ENCODE measurements at regions not wholly inside any gene's neighbourhood (a gene's known extent, or its start where the extent isn't known, plus 50 kb on each side); places are given as distances from the start of the nearest gene placed in this dataset.

GRCh38 chr6:71768356-71768755 is 118.0 kb upstream of the RIMS1 start:
- H3K27me3 ChIP-seq (ENCODE audit: insufficient read depth, low read length): no peaks in the 10 kb centered on the region
- no peak overlapping the region for H4K8ac ChIP-seq (replicated peaks; ENCODE audit: insufficient read length, low read depth, low read length)
- H2BK15ac ChIP-seq (ENCODE audit: low read depth, low read length): no peak overlapping the region
- no peak overlapping the region for H3K14ac ChIP-seq (ENCODE audit: insufficient read depth, low read length)
- H3K4me1 Mint-ChIP-seq: no peaks in the 10 kb centered on the region
- no peak for DNase-seq
- no peaks in the 10 kb centered on the region for H3K36me3 Mint-ChIP-seq (ENCODE audit: insufficient read depth in 1 of 3, low read depth in 3 of 3)
- H3K9ac ChIP-seq (ENCODE audit: extremely low read depth, insufficient read length, low read length): no peak overlapping the region
- H2BK5ac ChIP-seq (ENCODE audit: insufficient read length, low read length): no peak overlapping the region
- no peaks in the 10 kb centered on the region for H3K27me3 Mint-ChIP-seq (ENCODE audit: low read depth)
- H2AFZ ChIP-seq (ENCODE audit: low read length): no peak overlapping the region
- H3K9me3 ChIP-seq (ENCODE audit: control insufficient read depth, low read depth, low read length): no peaks in the 10 kb centered on the region
- no peaks in the 10 kb centered on the region for H3K9me3 Mint-ChIP-seq
- H2BK12ac ChIP-seq (ENCODE audit: insufficient read length, low read depth, low read length): no peak overlapping the region
- H2AK5ac ChIP-seq (ENCODE audit: insufficient read length, low read length): no peak overlapping the region
- H3K4ac ChIP-seq (ENCODE audit: low read depth, low read length): no peak overlapping the region
- H3K23ac ChIP-seq (ENCODE audit: insufficient read length, low read depth, low read length): no peak overlapping the region
- H3K56ac ChIP-seq (ENCODE audit: insufficient read length, low read depth, low read length): no peak overlapping the region
- H3K27ac ChIP-seq (ENCODE audit: insufficient read length, low read depth, low read length): no peak overlapping the region
- H2BK20ac ChIP-seq (ENCODE audit: low read depth, low read length, poor library complexity, severe bottlenecking): no peak overlapping the region
- H3K27ac Mint-ChIP-seq: no peak overlapping the region
- no peak overlapping the region for H3K4me2 ChIP-seq (ENCODE audit: insufficient read depth, insufficient read length, low read length)
- no peaks in the 10 kb centered on the region for H3K4me1 ChIP-seq (ENCODE audit: insufficient read depth, low read length)
- H3K23me2 ChIP-seq (ENCODE audit: insufficient read length, low read depth, low read length, poor library complexity, severe bottlenecking): no peaks in the 10 kb centered on the region
- H3K79me1 ChIP-seq (ENCODE audit: insufficient read depth, low read depth, low read length, poor library complexity, severe bottlenecking): no peaks in the 10 kb centered on the region
- no peaks in the 10 kb centered on the region for H3K79me2 ChIP-seq (ENCODE audit: insufficient read depth, low read length)
- H3K18ac ChIP-seq (ENCODE audit: insufficient read length, low read depth, low read length): no peak overlapping the region
- no peaks in the 10 kb centered on the region for H4K20me1 ChIP-seq (ENCODE audit: control insufficient read depth, insufficient read depth, insufficient read length)
- H3T11ph ChIP-seq (ENCODE audit: low read length): no peak overlapping the region
- H4K91ac ChIP-seq (ENCODE audit: insufficient read length, low read depth, low read length): no peak overlapping the region
- no peak overlapping the region for H3K4me3 Mint-ChIP-seq
- no peak overlapping the region for H4K5ac ChIP-seq (ENCODE audit: insufficient read length, low read depth, low read length)
- WGBS (ENCODE audit: extremely low coverage, insufficient read length, low lambda C conversion rate): no CpG with 5 or more reads among the region's 1 CpG
- TF ChIP-seq, protein P1, sequence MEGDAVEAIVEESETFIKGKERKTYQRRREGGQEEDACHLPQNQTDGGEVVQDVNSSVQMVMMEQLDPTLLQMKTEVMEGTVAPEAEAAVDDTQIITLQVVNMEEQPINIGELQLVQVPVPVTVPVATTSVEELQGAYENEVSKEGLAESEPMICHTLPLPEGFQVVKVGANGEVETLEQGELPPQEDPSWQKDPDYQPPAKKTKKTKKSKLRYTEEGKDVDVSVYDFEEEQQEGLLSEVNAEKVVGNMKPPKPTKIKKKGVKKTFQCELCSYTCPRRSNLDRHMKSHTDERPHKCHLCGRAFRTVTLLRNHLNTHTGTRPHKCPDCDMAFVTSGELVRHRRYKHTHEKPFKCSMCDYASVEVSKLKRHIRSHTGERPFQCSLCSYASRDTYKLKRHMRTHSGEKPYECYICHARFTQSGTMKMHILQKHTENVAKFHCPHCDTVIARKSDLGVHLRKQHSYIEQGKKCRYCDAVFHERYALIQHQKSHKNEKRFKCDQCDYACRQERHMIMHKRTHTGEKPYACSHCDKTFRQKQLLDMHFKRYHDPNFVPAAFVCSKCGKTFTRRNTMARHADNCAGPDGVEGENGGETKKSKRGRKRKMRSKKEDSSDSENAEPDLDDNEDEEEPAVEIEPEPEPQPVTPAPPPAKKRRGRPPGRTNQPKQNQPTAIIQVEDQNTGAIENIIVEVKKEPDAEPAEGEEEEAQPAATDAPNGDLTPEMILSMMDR (conservative IDR thresholded peaks at IDR 0.05): no peak
- H2BK120ac ChIP-seq (ENCODE audit: low read depth, low read length, poor library complexity, severe bottlenecking): no peak overlapping the region
